ENCODE measurements at regions not wholly inside any gene's neighbourhood (a gene's known extent, or its start where the extent isn't known, plus 50 kb on each side); places are given as distances from the start of the nearest gene placed in this dataset.

DNA sequence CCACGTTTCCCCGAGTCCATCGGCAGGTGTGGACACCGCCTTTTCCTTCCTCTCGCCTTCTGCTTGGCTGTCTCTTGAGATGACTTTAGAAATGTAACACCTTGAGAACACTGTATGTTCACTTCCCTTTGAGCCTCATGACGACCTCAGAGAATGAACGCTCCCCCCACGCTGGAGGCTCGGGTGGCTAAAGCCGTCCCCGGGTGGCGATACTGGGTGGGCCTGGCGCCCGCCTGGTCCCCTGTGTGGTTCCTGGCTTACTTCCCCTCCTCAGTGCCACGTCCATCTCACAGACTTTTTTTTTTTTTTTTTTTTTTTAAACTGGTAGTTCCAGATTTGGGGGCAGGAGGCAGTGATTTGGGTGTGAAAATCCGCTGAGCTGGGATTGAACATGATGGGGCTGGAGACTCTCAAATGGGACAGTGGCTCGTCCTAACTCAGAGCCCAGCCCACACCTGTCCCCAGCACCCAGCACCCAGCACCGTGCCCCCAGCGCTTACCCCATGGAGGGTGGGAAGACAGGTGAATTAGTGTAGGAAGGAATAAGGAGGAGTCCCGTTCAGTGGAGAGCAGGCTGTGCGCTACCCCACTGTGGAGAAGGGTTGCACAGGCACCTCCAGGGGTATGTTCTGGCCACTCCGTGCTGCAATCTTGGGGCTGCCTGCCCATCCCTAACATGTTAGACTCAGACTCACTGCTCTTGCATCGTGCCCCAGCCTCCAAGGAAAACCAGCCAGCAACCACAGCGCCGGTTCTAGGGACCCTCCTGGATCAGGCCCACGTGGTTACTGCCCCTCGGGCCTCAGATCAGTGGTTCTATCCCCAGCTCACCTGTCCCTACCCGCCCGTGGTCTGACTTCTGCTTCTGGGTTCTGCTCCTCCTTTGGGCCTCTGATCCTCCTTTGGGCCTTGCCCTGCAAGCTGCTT lies 174.0 kb downstream of the ASB1 start:
- TF ChIP-seq CTCF (IDR thresholded peaks at IDR 0.05) (no peak), POLR2A (IDR thresholded peaks at IDR 0.05) (no peak)
